ENCODE measurements at regions not wholly inside any gene's neighbourhood (a gene's known extent, or its start where the extent isn't known, plus 50 kb on each side); places are given as distances from the start of the nearest gene placed in this dataset.

DNA sequence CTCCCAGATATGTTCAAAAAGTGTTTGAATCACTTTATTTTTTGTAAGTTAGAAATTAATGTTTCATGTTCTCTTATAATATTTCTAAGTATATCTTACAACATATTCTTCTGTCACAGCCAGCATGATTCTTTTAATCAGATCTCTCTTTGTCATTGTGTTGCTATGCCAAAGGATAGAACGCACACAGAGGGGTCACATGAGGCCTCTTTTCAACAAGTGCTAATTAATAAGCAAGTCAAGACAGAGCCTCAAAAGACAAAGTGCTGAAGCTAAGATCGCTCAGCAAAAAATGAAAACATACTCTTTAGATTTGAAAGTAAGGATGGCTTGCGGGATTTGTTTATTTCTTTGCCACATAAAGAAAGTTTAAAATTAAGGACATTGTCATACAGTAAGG lies 508.8 kb upstream of the PTCHD4 start:
- no peak overlapping the region for H3K4me3 ChIP-seq (ENCODE audit: low read depth, low read length, poor library complexity, severe bottlenecking)
- no peaks in the 10 kb centered on the region for H3K4me1 ChIP-seq (ENCODE audit: insufficient read depth, low read length, severe bottlenecking)
- H3K36me3 ChIP-seq (ENCODE audit: insufficient read depth, low read length): no peaks in the 10 kb centered on the region
- H3K9me2 ChIP-seq (ENCODE audit: low read depth, low read length): no peaks in the 10 kb centered on the region
- no peak overlapping the region for H3K9ac ChIP-seq (ENCODE audit: low read length)
- no peaks in the 10 kb centered on the region for H4K20me1 ChIP-seq (ENCODE audit: insufficient read depth, low read length)
- TF ChIP-seq, protein P1, sequence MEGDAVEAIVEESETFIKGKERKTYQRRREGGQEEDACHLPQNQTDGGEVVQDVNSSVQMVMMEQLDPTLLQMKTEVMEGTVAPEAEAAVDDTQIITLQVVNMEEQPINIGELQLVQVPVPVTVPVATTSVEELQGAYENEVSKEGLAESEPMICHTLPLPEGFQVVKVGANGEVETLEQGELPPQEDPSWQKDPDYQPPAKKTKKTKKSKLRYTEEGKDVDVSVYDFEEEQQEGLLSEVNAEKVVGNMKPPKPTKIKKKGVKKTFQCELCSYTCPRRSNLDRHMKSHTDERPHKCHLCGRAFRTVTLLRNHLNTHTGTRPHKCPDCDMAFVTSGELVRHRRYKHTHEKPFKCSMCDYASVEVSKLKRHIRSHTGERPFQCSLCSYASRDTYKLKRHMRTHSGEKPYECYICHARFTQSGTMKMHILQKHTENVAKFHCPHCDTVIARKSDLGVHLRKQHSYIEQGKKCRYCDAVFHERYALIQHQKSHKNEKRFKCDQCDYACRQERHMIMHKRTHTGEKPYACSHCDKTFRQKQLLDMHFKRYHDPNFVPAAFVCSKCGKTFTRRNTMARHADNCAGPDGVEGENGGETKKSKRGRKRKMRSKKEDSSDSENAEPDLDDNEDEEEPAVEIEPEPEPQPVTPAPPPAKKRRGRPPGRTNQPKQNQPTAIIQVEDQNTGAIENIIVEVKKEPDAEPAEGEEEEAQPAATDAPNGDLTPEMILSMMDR (IDR thresholded peaks at IDR 0.05; ENCODE audit: low read length): no peak
- TF ChIP-seq EZH2 (IDR thresholded peaks at IDR 0.05; ENCODE audit: borderline replicate concordance, low read length): no peak
- H3K4me2 ChIP-seq (ENCODE audit: low read length): no peak overlapping the region
- H3K27me3 ChIP-seq (ENCODE audit: insufficient read depth, low read length): no peaks in the 10 kb centered on the region
- H3K9me3 ChIP-seq (ENCODE audit: low read length): no peaks in the 10 kb centered on the region
- no peaks in the 10 kb centered on the region for H3K79me2 ChIP-seq (ENCODE audit: insufficient read depth, low read length)
- H3K27ac ChIP-seq (ENCODE audit: low read depth, low read length, poor library complexity, severe bottlenecking): no peak overlapping the region
- no peak overlapping the region for H2AFZ ChIP-seq (ENCODE audit: low read length)
- no peaks in the 10 kb centered on the region for H3F3A ChIP-seq (ENCODE audit: insufficient read depth, low read length)

DNA sequence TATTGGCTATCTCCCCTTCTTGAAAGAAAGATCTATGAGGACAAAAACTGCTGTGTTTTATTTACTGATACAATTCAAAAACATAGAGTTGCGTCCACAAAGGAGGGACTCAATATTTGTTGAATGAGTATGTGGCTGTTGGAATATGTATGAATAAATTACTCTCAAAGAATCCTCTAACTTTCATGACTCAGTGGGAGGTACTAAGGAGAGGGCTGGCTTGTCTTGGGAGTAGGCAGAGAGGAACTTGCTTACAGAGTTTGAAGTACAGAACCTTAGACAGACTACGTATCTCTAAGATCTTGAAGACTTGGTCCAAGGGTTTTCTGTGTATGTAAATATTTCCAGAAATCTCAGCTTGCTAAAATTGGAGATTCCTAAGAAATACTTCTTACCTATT lies 504.0 kb upstream of the PTCHD4 start:
- Histone ChIP-seq H3K4me3 (ENCODE audit: low read depth, low read length, poor library complexity, severe bottlenecking) (no peak overlapping the region), H2AFZ (ENCODE audit: low read length) (no peak overlapping the region), H3K36me3 (ENCODE audit: insufficient read depth, low read length) (no peaks in the 10 kb centered on the region), H3K9me3 (ENCODE audit: low read length) (no peaks in the 10 kb centered on the region), H3K27ac (ENCODE audit: low read depth, low read length, poor library complexity, severe bottlenecking) (no peak overlapping the region), H3K9me2 (ENCODE audit: low read depth, low read length) (no peaks in the 10 kb centered on the region), H3F3A (ENCODE audit: insufficient read depth, low read length) (no peaks in the 10 kb centered on the region), H3K4me2 (ENCODE audit: low read length) (no peak overlapping the region), H3K4me1 (ENCODE audit: insufficient read depth, low read length, severe bottlenecking) (no peaks in the 10 kb centered on the region), H4K20me1 (ENCODE audit: insufficient read depth, low read length) (no peaks in the 10 kb centered on the region), H3K27me3 (ENCODE audit: insufficient read depth, low read length) (no peaks in the 10 kb centered on the region), H3K9ac (ENCODE audit: low read length) (no peak overlapping the region), H3K79me2 (ENCODE audit: insufficient read depth, low read length) (no peaks in the 10 kb centered on the region)
- TF ChIP-seq EZH2 (IDR thresholded peaks at IDR 0.05; ENCODE audit: borderline replicate concordance, low read length): no peak
- TF ChIP-seq, protein P1 (IDR thresholded peaks at IDR 0.05; ENCODE audit: low read length): no peak

GRCh38 chr6:48614326-48614725 lies 503.3 kb upstream of the PTCHD4 start:
- Histone ChIP-seq H3K27me3 (ENCODE audit: insufficient read depth, low read length) (no peaks in the 10 kb centered on the region), H3K27ac (ENCODE audit: low read depth, low read length, poor library complexity, severe bottlenecking) (no peak overlapping the region), H3F3A (ENCODE audit: insufficient read depth, low read length) (no peaks in the 10 kb centered on the region), H3K36me3 (ENCODE audit: insufficient read depth, low read length) (no peaks in the 10 kb centered on the region), H3K4me2 (ENCODE audit: low read length) (no peak overlapping the region), H3K4me3 (ENCODE audit: low read depth, low read length, poor library complexity, severe bottlenecking) (no peak overlapping the region), H3K9me3 (ENCODE audit: low read length) (no peaks in the 10 kb centered on the region), H3K9ac (ENCODE audit: low read length) (no peak overlapping the region), H3K4me1 (ENCODE audit: insufficient read depth, low read length, severe bottlenecking) (no peaks in the 10 kb centered on the region), H3K79me2 (ENCODE audit: insufficient read depth, low read length) (no peaks in the 10 kb centered on the region), H4K20me1 (ENCODE audit: insufficient read depth, low read length) (no peaks in the 10 kb centered on the region), H3K9me2 (ENCODE audit: low read depth, low read length) (no peaks in the 10 kb centered on the region), H2AFZ (ENCODE audit: low read length) (no peak overlapping the region)
- TF ChIP-seq, protein P1 (IDR thresholded peaks at IDR 0.05; ENCODE audit: low read length): no peak
- TF ChIP-seq EZH2 (IDR thresholded peaks at IDR 0.05; ENCODE audit: borderline replicate concordance, low read length): no peak

Data from OCI-LY1 (cell line).